Parathyroid adenoma (tissue), 2 donors: ENCODE measurements at regions not wholly inside any gene's neighbourhood (a gene's known extent, or its start where the extent isn't known, plus 50 kb on each side); places are given as distances from the start of the nearest gene placed in this dataset.

Experiments used
- H2AFZ ChIP-seq: fragments of 300-600 bp; sonication (generic); one replicate; pipeline ENCODE4 v1.7.0; 2017; ENCODE audit warnings: antibody characterized with exemption, mild to moderate bottlenecking
- H3K27ac ChIP-seq: fragments of 300-600 bp; sonication (generic); one replicate; pipeline ENCODE4 v1.7.0; 2017
- H3K27me3 ChIP-seq: fragments of 300-600 bp; sonication (generic); one replicate; pipeline ENCODE4 v1.7.0; 2017; ENCODE audit warnings: low read length; ENCODE audit not compliant: control insufficient read depth, insufficient read depth
- H3K36me3 ChIP-seq: fragments of 300-600 bp; sonication (generic); one replicate; pipeline ENCODE4 v1.7.0; 2017; ENCODE audit warnings: low read length; ENCODE audit not compliant: control insufficient read depth, insufficient read depth
- H3K4me1 ChIP-seq: fragments of 300-600 bp; sonication (generic); one replicate; pipeline ENCODE4 v1.7.0; 2017; ENCODE audit warnings: control low read depth
- H3K4me2 ChIP-seq: fragments of 300-600 bp; sonication (generic); one replicate; pipeline ENCODE4 v1.7.0; 2017; ENCODE audit warnings: low read length
- H3K4me3 ChIP-seq: fragments of 300-600 bp; sonication (generic); one replicate; pipeline ENCODE4 v1.7.0; 2017; ENCODE audit warnings: low read depth, low read length
- H3K79me2 ChIP-seq: fragments of 300-600 bp; sonication (generic); one replicate; pipeline ENCODE4 v1.7.0; 2017; ENCODE audit warnings: control low read depth
- H3K9ac ChIP-seq: fragments of 300-600 bp; sonication (generic); one replicate; pipeline ENCODE4 v1.7.0; 2017; ENCODE audit warnings: mild to moderate bottlenecking
- H3K9me3 ChIP-seq: fragments of 300-600 bp; sonication (generic); one replicate; pipeline ENCODE4 v1.7.0; 2017; ENCODE audit warnings: low read length; ENCODE audit not compliant: control insufficient read depth
- TF ChIP-seq, protein P1 (sequence below): fragments of 300-600 bp; sonication (generic); IDR thresholded peaks from one replicate; pipeline ENCODE4 v1.7.0; 2017; ENCODE audit warnings: antibody characterized with exemption, mild to moderate bottlenecking
- donor health status: primary hyperparathyroidism.

DNA sequence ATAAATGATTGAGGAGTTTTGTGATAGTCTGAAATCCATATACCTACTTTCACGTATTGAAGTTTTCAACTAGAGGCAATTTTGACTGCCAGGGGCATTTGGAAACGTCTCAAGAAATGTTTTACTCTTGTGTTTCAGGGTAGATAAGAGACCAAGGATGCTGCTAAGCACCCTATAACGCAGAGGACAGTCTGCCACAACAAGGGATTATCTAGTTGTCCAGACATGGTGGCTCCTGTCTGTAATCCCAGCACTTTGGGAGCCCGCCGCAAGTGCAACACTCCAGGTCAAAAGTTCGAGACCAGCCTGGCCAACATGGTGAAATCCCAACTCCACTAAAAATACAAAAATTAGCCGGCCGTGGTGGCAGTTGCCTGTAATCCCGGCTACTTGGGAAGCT lies 133.7 kb upstream of the CCNG1 start:
- Histone ChIP-seq H3K27me3 (no peaks in the 10 kb centered on the region), H3K36me3 (no peaks in the 10 kb centered on the region), H3K9ac (no peak overlapping the region), H3K27ac (no peak overlapping the region), H3K4me2 (no peak overlapping the region), H3K79me2 (no peaks in the 10 kb centered on the region), H2AFZ (no peak overlapping the region), H3K9me3 (no peaks in the 10 kb centered on the region), H3K4me3 (no peak overlapping the region), H3K4me1 (no peaks in the 10 kb centered on the region)
- TF ChIP-seq, protein P1, sequence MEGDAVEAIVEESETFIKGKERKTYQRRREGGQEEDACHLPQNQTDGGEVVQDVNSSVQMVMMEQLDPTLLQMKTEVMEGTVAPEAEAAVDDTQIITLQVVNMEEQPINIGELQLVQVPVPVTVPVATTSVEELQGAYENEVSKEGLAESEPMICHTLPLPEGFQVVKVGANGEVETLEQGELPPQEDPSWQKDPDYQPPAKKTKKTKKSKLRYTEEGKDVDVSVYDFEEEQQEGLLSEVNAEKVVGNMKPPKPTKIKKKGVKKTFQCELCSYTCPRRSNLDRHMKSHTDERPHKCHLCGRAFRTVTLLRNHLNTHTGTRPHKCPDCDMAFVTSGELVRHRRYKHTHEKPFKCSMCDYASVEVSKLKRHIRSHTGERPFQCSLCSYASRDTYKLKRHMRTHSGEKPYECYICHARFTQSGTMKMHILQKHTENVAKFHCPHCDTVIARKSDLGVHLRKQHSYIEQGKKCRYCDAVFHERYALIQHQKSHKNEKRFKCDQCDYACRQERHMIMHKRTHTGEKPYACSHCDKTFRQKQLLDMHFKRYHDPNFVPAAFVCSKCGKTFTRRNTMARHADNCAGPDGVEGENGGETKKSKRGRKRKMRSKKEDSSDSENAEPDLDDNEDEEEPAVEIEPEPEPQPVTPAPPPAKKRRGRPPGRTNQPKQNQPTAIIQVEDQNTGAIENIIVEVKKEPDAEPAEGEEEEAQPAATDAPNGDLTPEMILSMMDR, result no peak

DNA sequence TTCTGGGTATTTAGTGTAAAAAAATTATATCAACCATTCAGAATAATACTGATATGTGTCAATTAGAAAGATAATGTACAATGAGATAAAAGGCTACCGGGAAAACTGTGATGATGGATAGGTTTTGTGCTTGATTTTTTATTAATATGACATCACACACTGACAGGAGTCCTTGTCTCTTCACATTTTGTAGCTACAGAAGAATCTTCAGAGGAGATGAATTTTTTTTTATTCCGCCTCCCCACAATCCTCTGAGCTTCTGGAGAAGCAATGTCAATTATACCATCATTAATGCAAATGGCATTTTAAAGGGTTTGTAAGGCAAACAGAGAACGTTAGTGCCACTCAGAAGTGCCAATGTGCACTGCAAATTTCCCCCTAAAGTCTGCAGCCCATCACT lies 131.7 kb upstream of the CCNG1 start:
- Histone ChIP-seq H3K9ac (no peak overlapping the region), H3K4me2 (no peak overlapping the region)

DNA sequence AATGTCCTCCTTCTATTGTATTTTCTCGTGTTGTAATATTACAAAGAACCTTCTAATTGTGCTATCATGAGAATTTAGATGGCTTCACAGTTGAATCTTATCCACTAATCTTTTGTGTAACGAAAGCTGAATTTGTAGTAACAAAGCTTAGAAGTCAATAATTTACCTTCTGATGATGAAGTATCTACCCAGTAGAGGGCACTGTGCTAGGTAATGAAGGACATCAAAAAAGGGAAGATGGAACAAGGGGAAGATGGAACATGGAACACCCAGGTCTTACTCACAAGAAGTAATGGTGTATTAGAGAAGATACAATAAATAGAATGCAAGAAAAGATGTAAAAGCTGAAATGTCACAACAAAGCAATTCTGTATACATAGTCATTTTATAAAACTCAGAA lies 131.0 kb upstream of the CCNG1 start:
- Histone ChIP-seq H3K4me2 (no peak overlapping the region), H3K79me2 (no peaks in the 10 kb centered on the region), H3K27ac (no peak overlapping the region), H3K9ac (no peak overlapping the region), H3K4me3 (no peak overlapping the region), H3K4me1 (no peaks in the 10 kb centered on the region), H3K9me3 (no peaks in the 10 kb centered on the region), H3K27me3 (no peaks in the 10 kb centered on the region), H2AFZ (no peak overlapping the region), H3K36me3 (no peaks in the 10 kb centered on the region)
- TF ChIP-seq, protein P1, result no peak

More for the DNA sequence above, 131.7 kb upstream of the CCNG1 start:
- no peaks in the 10 kb centered on the region for H3K4me1 ChIP-seq
- H3K9me3 ChIP-seq, result no peaks in the 10 kb centered on the region
- H3K79me2 ChIP-seq, result no peaks in the 10 kb centered on the region
- no peaks in the 10 kb centered on the region for H3K27me3 ChIP-seq
- no peak overlapping the region for H3K4me3 ChIP-seq
- no peak overlapping the region for H2AFZ ChIP-seq
- no peaks in the 10 kb centered on the region for H3K36me3 ChIP-seq
- TF ChIP-seq, protein P1, result no peak
- H3K27ac ChIP-seq, result no peak overlapping the region

DNA sequence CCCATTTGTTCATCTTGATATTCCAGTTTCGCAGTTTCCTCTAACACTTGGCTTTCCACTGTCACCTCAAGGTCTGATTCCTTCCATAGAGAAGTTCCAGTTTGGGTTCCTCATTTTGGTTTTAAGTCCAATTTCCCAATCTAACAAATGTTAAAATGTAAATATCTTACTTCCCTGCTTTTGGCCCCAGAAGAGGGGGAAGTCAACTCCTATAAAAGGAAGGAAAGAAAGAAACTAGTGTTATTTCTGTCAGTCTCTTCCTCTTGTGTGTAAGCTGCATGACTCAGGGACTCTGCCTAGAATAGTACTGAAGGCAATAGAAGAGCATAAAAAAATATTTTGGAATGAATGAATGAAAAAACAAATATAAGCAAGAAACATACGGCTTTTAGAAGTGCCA lies 127.5 kb upstream of the CCNG1 start:
- H3K27me3 ChIP-seq, result no peaks in the 10 kb centered on the region

DNA sequence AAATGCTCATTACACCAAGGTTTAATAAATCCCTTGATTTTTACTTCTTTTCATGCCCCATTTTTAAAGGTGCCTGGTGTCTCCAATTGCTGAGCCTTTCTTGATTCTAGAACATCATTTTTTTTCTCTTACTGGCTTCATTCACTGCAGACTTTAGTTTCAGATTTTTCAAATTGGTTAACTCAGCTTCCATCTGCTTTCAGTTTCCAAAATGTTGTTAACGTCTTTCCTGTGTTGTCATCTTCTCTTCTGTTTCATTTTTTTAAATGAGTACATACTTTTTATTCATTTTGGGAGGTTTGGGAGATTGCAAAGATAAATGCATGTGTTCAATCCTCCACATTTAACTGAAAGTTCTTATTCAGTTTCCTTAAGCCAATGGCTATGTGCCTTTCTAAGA lies 126.4 kb upstream of the CCNG1 start:
- Histone ChIP-seq H3K36me3 (no peaks in the 10 kb centered on the region), H3K9me3 (no peaks in the 10 kb centered on the region), H3K4me3 (no peak overlapping the region), H3K27me3 (no peaks in the 10 kb centered on the region), H2AFZ (no peak overlapping the region), H3K9ac (no peak overlapping the region), H3K27ac (no peak overlapping the region), H3K79me2 (no peaks in the 10 kb centered on the region), H3K4me1 (no peaks in the 10 kb centered on the region), H3K4me2 (no peak overlapping the region)
- TF ChIP-seq, protein P1, result no peak

More for the DNA sequence above, 127.5 kb upstream of the CCNG1 start:
- no peak overlapping the region for H2AFZ ChIP-seq
- H3K79me2 ChIP-seq, result no peaks in the 10 kb centered on the region
- no peak overlapping the region for H3K4me3 ChIP-seq
- no peaks in the 10 kb centered on the region for H3K9me3 ChIP-seq
- no peaks in the 10 kb centered on the region for H3K36me3 ChIP-seq
- TF ChIP-seq, protein P1, result no peak
- H3K4me2 ChIP-seq, result no peak overlapping the region
- H3K4me1 ChIP-seq, result no peaks in the 10 kb centered on the region
- no peak overlapping the region for H3K9ac ChIP-seq
- H3K27ac ChIP-seq, result no peak overlapping the region
